ENCODE measurements at regions not wholly inside any gene's neighbourhood (a gene's known extent, or its start where the extent isn't known, plus 50 kb on each side); places are given as distances from the start of the nearest gene placed in this dataset.

GRCh38 chr4:177938226-177938625 is 496.0 kb upstream of the AGA start:
- no peaks in the 10 kb centered on the region for H3K27me3 ChIP-seq (ENCODE audit: insufficient read depth, low read length)
- H3K4me2 ChIP-seq (ENCODE audit: low read length): no peak overlapping the region
- RAD21 ChIA-PET (ENCODE audit: low non-redundant PET in 1 of 2, low total read pairs in 2 of 2, uncharacterized antibody in 2 of 2, unreplicated experiment in 2 of 2): no interaction called here
- H3K79me2 ChIP-seq (ENCODE audit: insufficient read depth, low read length): no peaks in the 10 kb centered on the region
- no peak for ATAC-seq
- H3K36me3 ChIP-seq (ENCODE audit: control insufficient read depth in 1 of 2, insufficient read depth in 2 of 2, low read length in 2 of 2): no peaks in the 10 kb centered on the region
- POLR2A ChIA-PET: no interaction called here
- no TSS peak for BruUV-seq (replicated peaks)
- no peak overlapping the region for H3K4me3 ChIP-seq (replicated peaks in 1 of 2; ENCODE audit: low read depth in 1 of 2, low read length in 2 of 2)
- H4K20me1 ChIP-seq (ENCODE audit: insufficient read depth): no peaks in the 10 kb centered on the region
- no peaks in the 10 kb centered on the region for H3K4me1 ChIP-seq (ENCODE audit: control insufficient read depth in 1 of 2, insufficient read depth in 2 of 2, low read length in 2 of 2)
- intact Hi-C loops (cut with micrococcal nuclease): no loop called here
- no peak overlapping the region for H3K9ac ChIP-seq (ENCODE audit: low read length)
- no peak overlapping the region for H2AFZ ChIP-seq (ENCODE audit: low read depth, low read length, poor library complexity, severe bottlenecking)
- CTCF ChIA-PET: no interaction called here
- no peaks in the 10 kb centered on the region for H3K9me3 ChIP-seq (ENCODE audit: control insufficient read depth in 1 of 2, insufficient read depth in 1 of 2, low read depth in 1 of 2, low read length in 2 of 2)
- TF ChIP-seq YY1 (IDR thresholded peaks at IDR 0.05; ENCODE audit: extremely low read depth, insufficient replicate concordance, low read depth, low read length) (no peak), ZNF274 (IDR thresholded peaks at IDR 0.05; ENCODE audit: low read depth, low read length) (no peak), JUND (IDR thresholded peaks at IDR 0.05) (no peak), ZFX (IDR thresholded peaks at IDR 0.05) (no peak), ZBTB33 (IDR thresholded peaks at IDR 0.05; ENCODE audit: extremely low read depth, insufficient replicate concordance, low read length) (no peak), POLR2A (IDR thresholded peaks at IDR 0.05; ENCODE audit: borderline replicate concordance, extremely low read depth, insufficient read depth, insufficient read length) (no peak), ELF1 (IDR thresholded peaks at IDR 0.05; ENCODE audit: borderline replicate concordance, low read depth) (no peak), FOSL1 (IDR thresholded peaks at IDR 0.05; ENCODE audit: low read depth) (no peak), EGR1 (IDR thresholded peaks at IDR 0.05; ENCODE audit: low read depth) (no peak)
- H3K9me2 ChIP-seq (ENCODE audit: insufficient read depth): no peaks in the 10 kb centered on the region
- H3K27ac ChIP-seq (ENCODE audit: low read depth, low read length): no peak overlapping the region
- DNase-seq (ENCODE audit: low read depth, low spot score): no peak

- Histone ChIP-seq H3K9me2 (ENCODE audit: insufficient read depth) (no peaks in the 10 kb centered on the region), H3K36me3 (ENCODE audit: control insufficient read depth in 1 of 2, insufficient read depth in 2 of 2, low read length in 2 of 2) (no peaks in the 10 kb centered on the region), H3K9me3 (ENCODE audit: control insufficient read depth in 1 of 2, insufficient read depth in 1 of 2, low read depth in 1 of 2, low read length in 2 of 2) (no peaks in the 10 kb centered on the region), H3K4me1 (ENCODE audit: control insufficient read depth in 1 of 2, insufficient read depth in 2 of 2, low read length in 2 of 2) (no peaks in the 10 kb centered on the region), H3K27ac (ENCODE audit: low read depth, low read length) (no peak overlapping the region), H3K9ac (ENCODE audit: low read length) (no peak overlapping the region), H3K27me3 (ENCODE audit: insufficient read depth, low read length) (no peaks in the 10 kb centered on the region), H4K20me1 (ENCODE audit: insufficient read depth) (no peaks in the 10 kb centered on the region), H3K79me2 (ENCODE audit: insufficient read depth, low read length) (no peaks in the 10 kb centered on the region), H3K4me3 (replicated peaks in 1 of 2; ENCODE audit: low read depth in 1 of 2, low read length in 2 of 2) (no peak overlapping the region), H3K4me2 (ENCODE audit: low read length) (no peak overlapping the region), H2AFZ (ENCODE audit: low read depth, low read length, poor library complexity, severe bottlenecking) (no peak overlapping the region)
- POLR2A ChIA-PET: interaction anchor here (0.7 kb wide), 1 partner anchor 1165 kb away, joined by 3 read pairs; no protein-coding TSS in a partner anchor
- DNase-seq (ENCODE audit: low read depth, low spot score): no peak
- TF ChIP-seq POLR2AphosphoS5 (IDR thresholded peaks at IDR 0.05; ENCODE audit: low read depth, low read length) (no peak), ATF3 (IDR thresholded peaks at IDR 0.05) (no peak)
- intact Hi-C loops (cut with micrococcal nuclease): no loop called here
- CTCF ChIA-PET: no interaction called here
- BruUV-seq (replicated peaks): no TSS peak
- RAD21 ChIA-PET (ENCODE audit: low non-redundant PET in 1 of 2, low total read pairs in 2 of 2, uncharacterized antibody in 2 of 2, unreplicated experiment in 2 of 2): no interaction called here
- no peak for ATAC-seq
Observed at GRCh38 chr4:177945268-177945667, 503.0 kb upstream of the AGA start.

Measured in HCT116 (cell line).